GM23338 (cell line): ENCODE measurements at regions not wholly inside any gene's neighbourhood (a gene's known extent, or its start where the extent isn't known, plus 50 kb on each side); places are given as distances from the start of the nearest gene placed in this dataset.

Source experiments
- ATAC-seq: fragments of 200-7000 bp; cut with Tn5 transposase; 3 replicates; pipeline ENCODE4 v1.9.1; 2020
- DNase-seq: peaks from one replicate; pipeline ENCODE4 v3.0.0-alpha.2; 2015; ENCODE audit warnings: low spot score
- H2AFZ ChIP-seq: fragments of 200-600 bp; sonication (generic); 2 replicates; pipeline ENCODE4 v1.8.0; 2016; ENCODE audit warnings: antibody characterized with exemption, mild to moderate bottlenecking, moderate library complexity
- H3F3A ChIP-seq: fragments of 200-600 bp; sonication (generic); replicated peaks from 2 replicates; pipeline ENCODE4 v1.8.0; 2017; ENCODE audit warnings: antibody characterized with exemption, mixed run types, low read depth
- H3K27ac ChIP-seq: fragments of 200-600 bp; sonication (generic); 2 replicates; pipeline ENCODE4 v1.6.1; 2016; ENCODE audit warnings: low read depth
- H3K27me3 ChIP-seq: fragments of 200-600 bp; sonication (generic); 2 replicates; pipeline ENCODE4 v1.8.0; 2016; ENCODE audit warnings: mild to moderate bottlenecking, mixed run types, moderate library complexity; ENCODE audit not compliant: insufficient read depth
- H3K36me3 ChIP-seq: fragments of 200-600 bp; sonication (generic); 2 replicates; pipeline ENCODE4 v1.8.0; 2016; ENCODE audit warnings: mild to moderate bottlenecking; ENCODE audit not compliant: insufficient read depth
- H3K4me1 ChIP-seq: fragments of 200-600 bp; sonication (generic); 2 replicates; pipeline ENCODE4 v1.8.0; 2016; ENCODE audit warnings: mild to moderate bottlenecking, moderate library complexity; ENCODE audit not compliant: insufficient read depth
- H3K4me2 ChIP-seq: fragments of 200-600 bp; sonication (generic); 2 replicates; pipeline ENCODE4 v1.7.1; 2017; ENCODE audit warnings: mixed run types
- H3K4me3 ChIP-seq: fragments of 200-600 bp; sonication (generic); 2 replicates; pipeline ENCODE4 v1.6.1; 2016; ENCODE audit warnings: mixed run types
- H3K79me2 ChIP-seq: fragments of 200-600 bp; sonication (generic); replicated peaks from 2 replicates; pipeline ENCODE4 v1.8.0; 2017; ENCODE audit warnings: mild to moderate bottlenecking; ENCODE audit not compliant: insufficient read depth
- H3K9me2 ChIP-seq: fragments of 200-600 bp; sonication (generic); 2 replicates; pipeline ENCODE4 v1.8.0; 2017; ENCODE audit not compliant: insufficient read depth
- H4K20me1 ChIP-seq: fragments of 200-600 bp; sonication (generic); replicated peaks from 2 replicates; pipeline ENCODE4 v1.8.0; 2017; ENCODE audit warnings: mild to moderate bottlenecking; ENCODE audit not compliant: insufficient read depth
- H3K27ac Mint-ChIP-seq: 2 replicates; pipeline ENCODE4 v1.8.0; 2020; ENCODE audit warnings: inconsistent platforms, mild to moderate bottlenecking, moderate library complexity, mixed read lengths
- H3K27me3 Mint-ChIP-seq: 3 replicates; pipeline ENCODE4 v1.8.0; 2022; ENCODE audit warnings: low read depth, mild to moderate bottlenecking, moderate library complexity, mixed read lengths, inconsistent platforms; ENCODE audit not compliant: insufficient read depth, poor library complexity
- H3K36me3 Mint-ChIP-seq: 3 replicates; pipeline ENCODE4 v1.8.0; 2021; ENCODE audit warnings: low read depth, mild to moderate bottlenecking, inconsistent platforms, moderate library complexity, mixed read lengths
- H3K4me1 Mint-ChIP-seq: 3 replicates; pipeline ENCODE4 v1.8.0; 2020; ENCODE audit warnings: mild to moderate bottlenecking, inconsistent platforms, mixed read lengths
- H3K4me3 Mint-ChIP-seq: 3 replicates; pipeline ENCODE4 v1.8.0; 2021; ENCODE audit warnings: moderate library complexity, mild to moderate bottlenecking, inconsistent platforms, mixed read lengths
- H3K9me3 Mint-ChIP-seq: 3 replicates; pipeline ENCODE4 v1.8.0; 2020; ENCODE audit warnings: moderate library complexity, mild to moderate bottlenecking, inconsistent platforms, mixed read lengths
- CREB1 ChIP-seq: fragments of 250-450 bp; sonication (Bioruptor Pico); IDR thresholded peaks from 2 replicates; pipeline ENCODE4 v1.5.0; 2020; ENCODE audit warnings: low read depth, mild to moderate bottlenecking, moderate library complexity
- CTCF ChIP-seq, 2 experiments: fragments of 200-600 bp in 1 of 2; sonication (generic) in 1 of 2; conservative IDR thresholded peaks; 2 replicates each; pipeline versions ENCODE4 v1.5.1 to v1.6.1; 2016 to 2017; ENCODE audit warnings: antibody characterized with exemption in 2 of 2, low read depth in 2 of 2, mild to moderate bottlenecking in 2 of 2, moderate library complexity in 1 of 2
- ETS1 ChIP-seq: IDR thresholded peaks from 2 replicates; pipeline ENCODE4 v1.6.1; 2016; ENCODE audit warnings: antibody characterized with exemption
- EZH2 ChIP-seq: fragments of 200-600 bp; sonication (generic); IDR thresholded peaks from one replicate; pipeline ENCODE4 v1.8.0; 2017; ENCODE audit warnings: antibody characterized with exemption, mild to moderate bottlenecking, low read depth; ENCODE audit not compliant: unreplicated experiment
- EZH2phosphoT487 ChIP-seq: fragments of 200-600 bp; sonication (generic); IDR thresholded peaks from one replicate; pipeline ENCODE4 v1.8.1; 2018; ENCODE audit warnings: antibody characterized with exemption; ENCODE audit not compliant: unreplicated experiment
- JUNB ChIP-seq: IDR thresholded peaks from one replicate; pipeline ENCODE4 v1.6.1; 2016; ENCODE audit warnings: antibody characterized with exemption; ENCODE audit not compliant: unreplicated experiment
- NANOG ChIP-seq: IDR thresholded peaks from 2 replicates; pipeline ENCODE4 v1.6.1; 2016; ENCODE audit warnings: antibody characterized with exemption, borderline replicate concordance
- POLR2AphosphoS5 ChIP-seq: IDR thresholded peaks from 2 replicates; pipeline ENCODE4 v1.6.1; 2016; ENCODE audit warnings: antibody characterized with exemption, low read depth
- STAT1 ChIP-seq: IDR thresholded peaks from one replicate; pipeline ENCODE4 v1.6.1; 2016; ENCODE audit warnings: antibody characterized with exemption; ENCODE audit not compliant: unreplicated experiment
- ZNF114 ChIP-seq: fragments of 250-450 bp; sonication (Bioruptor Pico); IDR thresholded peaks from 2 replicates; pipeline ENCODE4 v1.5.0; 2020; ENCODE audit warnings: mild to moderate bottlenecking, moderate library complexity
- ZNF331 ChIP-seq: fragments of 250-450 bp; sonication (Bioruptor Pico); IDR thresholded peaks from 2 replicates; pipeline ENCODE4 v1.5.0; 2020; ENCODE audit warnings: low read depth, mild to moderate bottlenecking, moderate library complexity
- TF ChIP-seq, protein P1 (sequence below): IDR thresholded peaks from one replicate; pipeline ENCODE4 v1.6.1; 2018; ENCODE audit warnings: antibody characterized with exemption; ENCODE audit not compliant: unreplicated experiment
- TF ChIP-seq, protein P2 (sequence below): fragments of 250-450 bp; sonication (Bioruptor Pico); IDR thresholded peaks from 2 replicates; pipeline ENCODE4 v1.5.0; 2020; ENCODE audit warnings: mild to moderate bottlenecking, moderate library complexity

DNA sequence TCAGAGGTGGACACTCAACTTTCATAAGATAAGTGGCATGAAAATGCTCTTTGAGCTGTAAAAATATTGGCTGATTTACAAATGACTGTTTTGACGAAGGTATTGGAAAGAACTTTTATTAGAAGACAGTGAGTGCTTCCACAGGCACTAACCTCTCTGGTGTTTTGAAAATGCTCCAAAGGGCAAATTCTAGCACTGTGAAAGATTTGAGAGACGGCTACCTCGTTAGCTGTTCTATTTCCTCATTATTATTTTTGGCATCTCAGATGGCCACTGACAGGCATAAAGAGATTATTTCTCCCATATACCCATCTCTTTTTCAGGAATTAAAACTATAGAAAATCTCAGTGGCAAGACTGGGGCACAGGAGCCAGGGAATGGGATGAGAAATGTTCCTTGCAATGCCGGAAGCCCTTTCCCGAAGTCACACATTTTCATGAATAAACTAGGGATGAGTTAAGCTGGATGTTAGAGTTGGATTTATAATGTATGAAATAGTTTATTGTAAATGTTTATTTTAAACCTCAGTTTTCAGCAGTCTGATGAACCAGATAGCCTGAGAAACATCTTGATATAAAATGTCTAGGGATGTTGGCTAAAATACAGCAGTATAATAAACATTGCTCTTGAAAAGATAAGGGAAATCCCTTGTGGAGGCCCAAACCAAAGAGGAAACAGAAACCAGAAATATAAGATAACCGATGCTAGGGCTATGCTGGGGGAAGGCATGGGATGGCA is 175.7 kb downstream of the ASB1 start:
- Histone ChIP-seq H3K27me3 (no peaks in the 10 kb centered on the region), H3K9me2 (no peaks in the 10 kb centered on the region), H2AFZ (no peak overlapping the region), H3K79me2 (no peaks in the 10 kb centered on the region), H3K4me3 (no peak overlapping the region), H4K20me1 (no peaks in the 10 kb centered on the region), H3K4me2 (no peak overlapping the region), H3F3A (no peaks in the 10 kb centered on the region), H3K36me3 (no peaks in the 10 kb centered on the region), H3K4me1 (no peaks in the 10 kb centered on the region), H3K27ac (no peak overlapping the region)
- peaks cover 12% of the 10 kb centered on the region; the same call in 2 of the 3 replicates for H3K9me3 Mint-ChIP-seq
- H3K4me1 Mint-ChIP-seq = no peaks in the 10 kb centered on the region; the same call in 2 of the 3 replicates
- ATAC-seq (no peak), DNase-seq (no peak)
- H3K36me3 Mint-ChIP-seq = no peaks in the 10 kb centered on the region; the same call in 2 of the 3 replicates
- no peak overlapping the region for H3K27ac Mint-ChIP-seq
- H3K4me3 Mint-ChIP-seq = no peak overlapping the region
- TF ChIP-seq NANOG (no peak), POLR2AphosphoS5 (no peak), STAT1 (no peak), ETS1 (no peak), JUNB (no peak), ZNF114 (no peak), EZH2 (no peak), ZNF331 (CRISPR knock-in tag) (no peak), CREB1 (CRISPR knock-in tag) (no peak), CTCF (conservative IDR thresholded peaks at IDR 0.05; ENCODE audit: low read depth in 2 of 2) (no peak), EZH2phosphoT487 (no peak)
- TF ChIP-seq, protein P1, sequence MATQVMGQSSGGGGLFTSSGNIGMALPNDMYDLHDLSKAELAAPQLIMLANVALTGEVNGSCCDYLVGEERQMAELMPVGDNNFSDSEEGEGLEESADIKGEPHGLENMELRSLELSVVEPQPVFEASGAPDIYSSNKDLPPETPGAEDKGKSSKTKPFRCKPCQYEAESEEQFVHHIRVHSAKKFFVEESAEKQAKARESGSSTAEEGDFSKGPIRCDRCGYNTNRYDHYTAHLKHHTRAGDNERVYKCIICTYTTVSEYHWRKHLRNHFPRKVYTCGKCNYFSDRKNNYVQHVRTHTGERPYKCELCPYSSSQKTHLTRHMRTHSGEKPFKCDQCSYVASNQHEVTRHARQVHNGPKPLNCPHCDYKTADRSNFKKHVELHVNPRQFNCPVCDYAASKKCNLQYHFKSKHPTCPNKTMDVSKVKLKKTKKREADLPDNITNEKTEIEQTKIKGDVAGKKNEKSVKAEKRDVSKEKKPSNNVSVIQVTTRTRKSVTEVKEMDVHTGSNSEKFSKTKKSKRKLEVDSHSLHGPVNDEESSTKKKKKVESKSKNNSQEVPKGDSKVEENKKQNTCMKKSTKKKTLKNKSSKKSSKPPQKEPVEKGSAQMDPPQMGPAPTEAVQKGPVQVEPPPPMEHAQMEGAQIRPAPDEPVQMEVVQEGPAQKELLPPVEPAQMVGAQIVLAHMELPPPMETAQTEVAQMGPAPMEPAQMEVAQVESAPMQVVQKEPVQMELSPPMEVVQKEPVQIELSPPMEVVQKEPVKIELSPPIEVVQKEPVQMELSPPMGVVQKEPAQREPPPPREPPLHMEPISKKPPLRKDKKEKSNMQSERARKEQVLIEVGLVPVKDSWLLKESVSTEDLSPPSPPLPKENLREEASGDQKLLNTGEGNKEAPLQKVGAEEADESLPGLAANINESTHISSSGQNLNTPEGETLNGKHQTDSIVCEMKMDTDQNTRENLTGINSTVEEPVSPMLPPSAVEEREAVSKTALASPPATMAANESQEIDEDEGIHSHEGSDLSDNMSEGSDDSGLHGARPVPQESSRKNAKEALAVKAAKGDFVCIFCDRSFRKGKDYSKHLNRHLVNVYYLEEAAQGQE = no peak
- TF ChIP-seq, protein P2, sequence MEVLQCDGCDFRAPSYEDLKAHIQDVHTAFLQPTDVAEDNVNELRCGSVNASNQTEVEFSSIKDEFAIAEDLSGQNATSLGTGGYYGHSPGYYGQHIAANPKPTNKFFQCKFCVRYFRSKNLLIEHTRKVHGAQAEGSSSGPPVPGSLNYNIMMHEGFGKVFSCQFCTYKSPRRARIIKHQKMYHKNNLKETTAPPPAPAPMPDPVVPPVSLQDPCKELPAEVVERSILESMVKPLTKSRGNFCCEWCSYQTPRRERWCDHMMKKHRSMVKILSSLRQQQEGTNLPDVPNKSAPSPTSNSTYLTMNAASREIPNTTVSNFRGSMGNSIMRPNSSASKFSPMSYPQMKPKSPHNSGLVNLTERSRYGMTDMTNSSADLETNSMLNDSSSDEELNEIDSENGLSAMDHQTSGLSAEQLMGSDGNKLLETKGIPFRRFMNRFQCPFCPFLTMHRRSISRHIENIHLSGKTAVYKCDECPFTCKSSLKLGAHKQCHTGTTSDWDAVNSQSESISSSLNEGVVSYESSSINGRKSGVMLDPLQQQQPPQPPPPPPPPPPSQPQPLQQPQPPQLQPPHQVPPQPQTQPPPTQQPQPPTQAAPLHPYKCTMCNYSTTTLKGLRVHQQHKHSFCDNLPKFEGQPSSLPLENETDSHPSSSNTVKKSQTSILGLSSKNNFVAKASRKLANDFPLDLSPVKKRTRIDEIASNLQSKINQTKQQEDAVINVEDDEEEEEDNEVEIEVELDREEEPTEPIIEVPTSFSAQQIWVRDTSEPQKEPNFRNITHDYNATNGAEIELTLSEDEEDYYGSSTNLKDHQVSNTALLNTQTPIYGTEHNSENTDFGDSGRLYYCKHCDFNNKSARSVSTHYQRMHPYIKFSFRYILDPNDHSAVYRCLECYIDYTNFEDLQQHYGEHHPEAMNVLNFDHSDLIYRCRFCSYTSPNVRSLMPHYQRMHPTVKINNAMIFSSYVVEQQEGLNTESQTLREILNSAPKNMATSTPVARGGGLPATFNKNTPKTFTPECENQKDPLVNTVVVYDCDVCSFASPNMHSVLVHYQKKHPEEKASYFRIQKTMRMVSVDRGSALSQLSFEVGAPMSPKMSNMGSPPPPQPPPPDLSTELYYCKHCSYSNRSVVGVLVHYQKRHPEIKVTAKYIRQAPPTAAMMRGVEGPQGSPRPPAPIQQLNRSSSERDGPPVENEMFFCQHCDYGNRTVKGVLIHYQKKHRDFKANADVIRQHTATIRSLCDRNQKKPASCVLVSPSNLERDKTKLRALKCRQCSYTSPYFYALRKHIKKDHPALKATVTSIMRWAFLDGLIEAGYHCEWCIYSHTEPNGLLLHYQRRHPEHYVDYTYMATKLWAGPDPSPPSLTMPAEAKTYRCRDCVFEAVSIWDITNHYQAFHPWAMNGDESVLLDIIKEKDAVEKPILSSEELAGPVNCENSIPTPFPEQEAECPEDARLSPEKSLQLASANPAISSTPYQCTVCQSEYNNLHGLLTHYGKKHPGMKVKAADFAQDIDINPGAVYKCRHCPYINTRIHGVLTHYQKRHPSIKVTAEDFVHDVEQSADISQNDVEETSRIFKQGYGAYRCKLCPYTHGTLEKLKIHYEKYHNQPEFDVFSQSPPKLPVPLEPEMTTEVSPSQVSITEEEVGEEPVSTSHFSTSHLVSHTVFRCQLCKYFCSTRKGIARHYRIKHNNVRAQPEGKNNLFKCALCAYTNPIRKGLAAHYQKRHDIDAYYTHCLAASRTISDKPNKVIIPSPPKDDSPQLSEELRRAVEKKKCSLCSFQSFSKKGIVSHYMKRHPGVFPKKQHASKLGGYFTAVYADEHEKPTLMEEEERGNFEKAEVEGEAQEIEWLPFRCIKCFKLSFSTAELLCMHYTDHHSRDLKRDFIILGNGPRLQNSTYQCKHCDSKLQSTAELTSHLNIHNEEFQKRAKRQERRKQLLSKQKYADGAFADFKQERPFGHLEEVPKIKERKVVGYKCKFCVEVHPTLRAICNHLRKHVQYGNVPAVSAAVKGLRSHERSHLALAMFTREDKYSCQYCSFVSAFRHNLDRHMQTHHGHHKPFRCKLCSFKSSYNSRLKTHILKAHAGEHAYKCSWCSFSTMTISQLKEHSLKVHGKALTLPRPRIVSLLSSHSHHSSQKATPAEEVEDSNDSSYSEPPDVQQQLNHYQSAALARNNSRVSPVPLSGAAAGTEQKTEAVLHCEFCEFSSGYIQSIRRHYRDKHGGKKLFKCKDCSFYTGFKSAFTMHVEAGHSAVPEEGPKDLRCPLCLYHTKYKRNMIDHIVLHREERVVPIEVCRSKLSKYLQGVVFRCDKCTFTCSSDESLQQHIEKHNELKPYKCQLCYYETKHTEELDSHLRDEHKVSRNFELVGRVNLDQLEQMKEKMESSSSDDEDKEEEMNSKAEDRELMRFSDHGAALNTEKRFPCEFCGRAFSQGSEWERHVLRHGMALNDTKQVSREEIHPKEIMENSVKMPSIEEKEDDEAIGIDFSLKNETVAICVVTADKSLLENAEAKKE (CRISPR knock-in tag) = no peak
- peaks cover 2% of the 10 kb centered on the region for H3K27me3 Mint-ChIP-seq
